Thyroid gland (tissue), 4 donors: ENCODE measurements at regions not wholly inside any gene's neighbourhood (a gene's known extent, or its start where the extent isn't known, plus 50 kb on each side); places are given as distances from the start of the nearest gene placed in this dataset.

Experiments used
- POLR2A ChIP-seq, 2 donors: fragments of 450-650 bp; IDR thresholded peaks; one replicate each; pipeline ENCODE4 v1.6.1; 2017; ENCODE audit warnings: antibody characterized with exemption in 2 of 2, mild to moderate bottlenecking in 2 of 2, moderate library complexity in 1 of 2
- TF ChIP-seq, protein P1 (sequence below), 6 experiments: fragments of 200-600 bp in 3 of 6; fragments of 450-650 bp in 3 of 6; sonication (generic) in 3 of 6; IDR thresholded peaks; one replicate each; pipeline ENCODE4 v1.5.1; 2016 to 2019; ENCODE audit warnings: antibody characterized with exemption in 6 of 6, mild to moderate bottlenecking in 2 of 6, inconsistent platforms in 1 of 6, moderate library complexity in 1 of 6

DNA sequence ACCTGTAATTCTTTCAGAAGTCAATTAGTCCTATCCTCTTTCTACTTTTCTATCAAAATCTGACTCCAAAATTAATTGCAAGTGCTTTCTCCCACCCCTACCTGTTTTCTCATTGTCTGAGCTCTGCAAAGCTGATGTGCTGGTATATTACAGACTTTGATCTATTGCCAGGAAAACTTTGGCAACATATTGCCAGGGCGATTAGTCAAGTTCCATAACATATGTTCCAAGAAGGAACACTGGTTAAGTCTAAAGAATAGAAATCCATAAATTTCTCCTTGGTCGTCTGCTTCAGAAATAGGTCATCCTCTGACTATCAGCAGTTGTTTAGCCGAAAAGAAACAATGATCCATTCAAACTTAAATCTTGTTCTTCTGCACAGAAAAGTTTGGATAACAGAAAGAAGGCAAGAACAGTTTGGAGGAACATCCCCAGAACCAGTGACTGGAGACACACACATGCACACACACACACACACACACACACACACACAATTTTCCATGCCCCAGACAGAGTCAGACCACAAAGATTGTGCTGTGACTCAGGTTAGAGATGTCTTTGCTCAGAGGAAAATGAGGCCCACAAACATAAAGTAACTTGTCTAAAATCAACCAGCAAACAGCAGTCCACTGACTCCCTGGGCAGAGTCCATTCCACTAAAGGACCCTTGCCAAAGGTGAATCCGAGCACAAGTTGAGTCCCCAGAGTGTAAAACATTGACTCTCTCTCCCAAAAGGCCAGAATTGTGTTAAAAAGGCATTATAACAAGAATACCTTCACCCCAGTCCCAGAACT is 202.1 kb downstream of the DEPDC1B start:
- TF ChIP-seq, protein P1, sequence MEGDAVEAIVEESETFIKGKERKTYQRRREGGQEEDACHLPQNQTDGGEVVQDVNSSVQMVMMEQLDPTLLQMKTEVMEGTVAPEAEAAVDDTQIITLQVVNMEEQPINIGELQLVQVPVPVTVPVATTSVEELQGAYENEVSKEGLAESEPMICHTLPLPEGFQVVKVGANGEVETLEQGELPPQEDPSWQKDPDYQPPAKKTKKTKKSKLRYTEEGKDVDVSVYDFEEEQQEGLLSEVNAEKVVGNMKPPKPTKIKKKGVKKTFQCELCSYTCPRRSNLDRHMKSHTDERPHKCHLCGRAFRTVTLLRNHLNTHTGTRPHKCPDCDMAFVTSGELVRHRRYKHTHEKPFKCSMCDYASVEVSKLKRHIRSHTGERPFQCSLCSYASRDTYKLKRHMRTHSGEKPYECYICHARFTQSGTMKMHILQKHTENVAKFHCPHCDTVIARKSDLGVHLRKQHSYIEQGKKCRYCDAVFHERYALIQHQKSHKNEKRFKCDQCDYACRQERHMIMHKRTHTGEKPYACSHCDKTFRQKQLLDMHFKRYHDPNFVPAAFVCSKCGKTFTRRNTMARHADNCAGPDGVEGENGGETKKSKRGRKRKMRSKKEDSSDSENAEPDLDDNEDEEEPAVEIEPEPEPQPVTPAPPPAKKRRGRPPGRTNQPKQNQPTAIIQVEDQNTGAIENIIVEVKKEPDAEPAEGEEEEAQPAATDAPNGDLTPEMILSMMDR (IDR thresholded peaks at IDR 0.05), result no peak
- TF ChIP-seq POLR2A (IDR thresholded peaks at IDR 0.05), result no peak
